HG02938 (cell line): ENCODE measurements at regions not wholly inside any gene's neighbourhood (a gene's known extent, or its start where the extent isn't known, plus 50 kb on each side); places are given as distances from the start of the nearest gene placed in this dataset.
"Not testable (repeated sequence)": the region's sequence is repeated elsewhere in the genome, so short reads cannot be mapped to it uniquely, and the experiment has no call there.

Source experiments
- ATAC-seq: cut with Tn5 transposase; IDR thresholded peaks from one replicate; pipeline ENCODE4 v1.9.1; 2021; ENCODE audit warnings: mild to moderate bottlenecking, moderate library complexity; ENCODE audit not compliant: unreplicated experiment

- ATAC-seq = no peak
These were observed 193.6 kb upstream of the SPRED2 start for GRCh38 chr2:65625982-65626381.

DNA sequence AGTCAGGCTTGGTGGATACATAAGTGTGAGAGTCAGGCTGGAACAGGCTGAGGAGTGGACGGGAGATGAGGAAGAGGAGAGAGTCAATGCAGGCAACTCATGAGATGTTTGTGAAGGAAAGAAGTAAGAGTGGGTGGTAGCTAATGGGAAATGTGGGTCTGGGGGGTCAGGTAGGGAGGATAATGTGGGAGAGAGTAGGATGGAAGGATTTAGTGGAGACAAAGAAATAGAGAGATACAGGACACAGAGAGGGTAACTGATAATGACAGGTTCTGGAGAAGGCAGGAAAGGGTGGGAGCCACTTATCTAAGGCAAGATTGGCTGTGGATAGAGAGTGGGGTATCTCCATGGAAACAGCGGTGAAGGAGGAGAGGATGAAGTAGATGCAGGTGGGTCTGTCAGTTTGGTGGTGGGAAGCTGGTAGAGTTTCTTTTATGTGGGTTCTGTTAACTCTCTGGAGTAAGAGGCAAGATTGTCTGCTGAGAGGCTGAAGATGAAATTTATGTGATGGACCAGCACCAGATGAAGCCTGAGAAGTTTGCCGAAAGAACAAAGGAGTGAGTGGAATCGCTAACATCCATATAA, 190.6 kb upstream of the SPRED2 start:
- ATAC-seq = no peak

GRCh38 chr2:65622499-65622898, 190.1 kb upstream of the SPRED2 start:
- no peak for ATAC-seq

DNA sequence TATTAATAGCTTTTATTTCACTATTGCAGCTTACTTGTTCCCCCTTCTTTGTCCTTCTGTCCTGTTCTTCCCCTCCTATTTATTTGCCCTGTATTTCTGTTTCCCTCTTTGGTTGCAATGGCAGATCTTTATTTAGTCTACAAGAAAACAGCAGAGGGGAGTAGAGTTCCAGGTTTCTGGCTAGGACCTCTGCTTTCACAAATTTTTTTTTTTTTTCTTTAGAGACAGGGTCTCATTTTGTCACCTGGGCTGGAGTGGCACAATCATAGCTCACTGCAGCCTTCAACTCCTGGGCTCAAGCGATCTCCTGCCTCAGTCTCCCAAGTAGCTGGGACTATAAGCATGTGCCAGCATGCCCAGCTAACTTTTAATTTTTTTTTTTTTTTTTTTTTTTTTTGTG, 188.1 kb upstream of the SPRED2 start:
- ATAC-seq = no peak

- no peak for ATAC-seq
These were observed 187.6 kb upstream of the SPRED2 start for GRCh38 chr2:65620026-65620425.

DNA sequence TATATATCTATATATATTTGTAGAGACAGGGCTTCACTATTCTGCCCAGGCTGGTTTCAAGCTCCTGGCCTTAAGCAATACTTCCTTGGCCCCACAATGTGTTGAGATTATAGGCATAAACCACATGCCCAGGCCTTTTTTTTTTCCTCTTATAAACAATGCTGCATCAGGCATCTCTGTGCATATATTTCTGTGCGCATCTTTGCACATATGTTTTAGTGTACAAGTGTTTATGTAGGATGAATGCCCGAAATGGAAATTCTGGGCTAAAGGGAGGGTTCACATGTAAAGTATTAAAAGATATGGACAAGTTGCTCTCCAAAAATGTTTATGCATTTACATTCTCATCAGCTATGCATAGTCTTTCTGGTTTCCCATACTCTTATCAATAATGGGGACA, 183.2 kb upstream of the SPRED2 start:
- ATAC-seq = no peak

DNA sequence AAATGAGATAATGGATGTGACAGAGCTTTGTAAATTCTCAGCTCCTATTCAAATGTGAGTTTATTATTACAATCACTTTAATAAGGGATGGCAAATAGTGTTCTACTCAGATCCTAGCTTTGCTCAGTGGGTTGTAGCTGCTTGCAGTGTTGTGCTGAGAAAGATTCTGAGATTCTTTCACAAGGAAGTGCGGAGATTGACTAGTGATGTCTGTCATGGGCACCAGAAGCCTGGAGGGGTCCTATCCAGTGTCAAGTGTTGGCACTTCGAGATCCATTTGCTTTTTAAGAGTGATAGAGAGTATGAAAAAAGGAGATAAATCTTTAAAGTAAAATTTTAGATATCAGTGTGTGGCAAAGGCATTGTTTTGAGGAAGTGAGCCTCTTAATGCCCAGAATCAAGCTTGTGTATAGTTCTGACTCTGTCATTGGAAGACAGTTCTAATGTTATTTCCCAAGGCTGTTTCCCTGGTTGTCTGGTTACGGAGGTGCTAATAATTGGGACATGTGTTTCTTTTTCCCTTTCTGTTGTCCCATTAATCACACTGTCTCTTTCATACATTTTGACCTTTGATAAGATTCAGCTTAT, 181.7 kb upstream of the SPRED2 start:
- no peak for ATAC-seq

DNA sequence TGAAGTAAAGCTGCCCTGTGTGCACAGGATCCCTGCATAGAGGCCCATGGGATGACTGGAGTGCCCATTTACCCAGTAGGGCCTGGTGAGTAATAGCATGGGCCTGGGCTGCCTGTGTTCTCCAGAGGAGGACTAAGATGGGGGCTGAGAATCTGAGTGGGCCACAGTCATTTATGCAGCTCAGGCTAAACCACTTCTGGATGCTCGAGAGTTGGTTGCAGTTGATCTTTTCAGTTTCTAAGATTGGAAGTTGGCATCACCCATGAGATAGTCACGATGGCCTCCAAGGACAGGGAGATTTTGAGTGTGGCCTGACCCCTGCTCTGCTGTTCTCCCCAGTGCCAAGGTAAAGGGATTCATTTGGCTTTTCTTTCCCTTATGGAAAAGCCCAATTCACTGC, 179.1 kb upstream of the SPRED2 start:
- ATAC-seq = no peak

DNA sequence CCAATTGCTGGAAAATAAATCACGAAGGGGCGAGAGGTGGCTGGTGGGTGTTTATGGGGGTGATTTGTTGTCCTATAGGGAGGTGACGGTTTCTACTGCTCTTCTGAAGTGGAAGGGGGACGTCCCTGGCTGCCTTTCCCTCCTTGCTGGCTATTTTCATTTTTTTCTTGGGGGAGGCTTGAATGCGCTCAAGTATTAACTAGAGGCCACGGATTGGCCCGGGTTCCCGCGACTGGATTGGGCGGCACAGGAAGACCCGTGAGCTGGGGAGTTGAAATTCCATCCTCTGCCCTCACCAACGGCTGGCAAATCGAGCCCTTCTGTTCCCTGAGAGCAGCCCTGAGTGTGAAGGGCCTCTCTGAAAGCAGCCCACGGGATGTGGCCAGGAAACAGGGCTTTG, 176.5 kb upstream of the SPRED2 start:
- no peak for ATAC-seq

- ATAC-seq = no peak
These were observed 176.1 kb upstream of the SPRED2 start for GRCh38 chr2:65608466-65608865.

DNA sequence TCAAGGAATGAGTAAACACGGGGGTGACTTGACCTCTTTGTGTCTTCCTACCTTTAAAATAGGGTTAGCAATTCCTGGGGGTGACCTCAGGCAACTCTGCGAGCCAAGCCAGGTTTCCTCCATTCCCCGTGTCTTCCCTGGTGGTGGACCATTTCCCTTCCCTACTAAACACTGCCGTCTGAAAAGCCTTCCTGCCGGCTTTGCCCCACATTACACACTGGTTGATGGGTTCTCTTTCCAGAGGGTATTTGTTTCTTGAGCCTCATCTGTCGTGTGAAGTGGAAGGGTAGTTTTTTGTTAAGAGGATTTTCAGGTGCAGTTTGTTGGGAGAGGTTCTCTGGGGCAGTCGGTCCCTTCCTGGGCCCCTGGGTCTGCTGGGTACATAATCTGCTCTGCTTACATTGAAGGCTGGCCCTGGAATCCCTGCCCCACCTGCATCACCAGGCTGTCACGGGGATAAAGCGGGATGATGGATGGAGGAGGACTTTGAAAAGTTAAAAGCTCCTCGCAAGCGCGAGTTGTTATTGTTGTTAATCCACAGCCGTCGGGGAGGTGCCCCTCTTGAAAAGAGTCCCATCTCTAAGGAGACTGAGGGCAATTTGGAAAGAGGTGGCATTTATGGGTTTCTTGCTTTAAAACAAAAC, 175.4 kb upstream of the SPRED2 start:
- ATAC-seq = no peak

GRCh38 chr2:65605743-65606058, 173.3 kb upstream of the SPRED2 start:
- peak; percentile 37 for ATAC-seq

DNA sequence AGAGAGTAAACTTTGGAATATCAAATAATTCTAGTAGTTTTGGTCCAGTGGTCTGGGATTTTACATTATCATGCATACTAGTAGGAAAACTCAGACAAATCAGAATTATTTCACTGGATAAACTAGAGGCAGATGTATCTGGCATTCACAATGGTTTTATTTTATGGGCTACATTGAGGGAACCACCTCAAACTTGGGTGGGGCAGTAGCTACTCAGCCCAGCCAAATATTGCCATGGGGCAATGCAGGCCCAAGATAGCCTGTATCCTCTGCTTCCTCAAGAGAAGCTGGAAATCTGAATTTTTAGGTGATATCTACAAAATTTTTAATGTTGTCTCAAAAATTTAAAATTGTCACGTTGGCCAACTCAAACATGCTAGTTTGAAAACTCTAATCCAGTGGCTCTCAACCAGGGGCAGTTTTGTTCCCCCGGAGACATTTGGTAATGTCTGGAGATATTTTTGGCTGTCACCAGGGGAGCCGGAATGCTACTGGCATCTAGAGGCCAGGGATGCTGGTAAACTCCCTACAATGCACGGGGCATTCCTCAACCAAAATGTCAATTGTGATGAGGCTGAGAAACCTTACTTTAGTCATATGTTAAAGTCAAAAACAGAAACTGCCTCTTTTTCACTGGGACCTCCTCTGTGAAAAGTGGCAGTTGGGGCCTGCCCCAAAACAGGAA, 172.8 kb upstream of the SPRED2 start:
- no peak for ATAC-seq

DNA sequence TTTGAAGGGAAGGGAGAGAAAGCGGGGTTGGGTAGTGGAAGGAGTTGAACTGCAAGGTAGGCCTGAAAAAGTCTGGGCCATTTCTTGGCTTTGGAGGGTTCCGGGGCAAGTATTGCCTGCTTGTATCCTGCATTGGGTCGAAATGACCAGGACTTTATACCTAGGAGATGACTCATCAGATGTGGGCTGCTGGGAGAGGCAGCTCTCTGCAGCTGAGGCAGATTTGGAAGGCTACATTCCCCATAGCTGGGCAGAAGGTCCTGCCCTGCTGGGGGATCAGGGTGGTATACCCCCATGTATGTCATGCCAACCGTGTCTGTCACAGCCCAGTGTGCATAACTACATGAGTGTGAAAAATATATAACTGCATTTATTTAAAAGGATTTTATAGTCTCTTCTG, 171.8 kb upstream of the SPRED2 start:
- no peak for ATAC-seq

- no peak for ATAC-seq
These were observed 170.3 kb upstream of the SPRED2 start for GRCh38 chr2:65602603-65603235.

DNA sequence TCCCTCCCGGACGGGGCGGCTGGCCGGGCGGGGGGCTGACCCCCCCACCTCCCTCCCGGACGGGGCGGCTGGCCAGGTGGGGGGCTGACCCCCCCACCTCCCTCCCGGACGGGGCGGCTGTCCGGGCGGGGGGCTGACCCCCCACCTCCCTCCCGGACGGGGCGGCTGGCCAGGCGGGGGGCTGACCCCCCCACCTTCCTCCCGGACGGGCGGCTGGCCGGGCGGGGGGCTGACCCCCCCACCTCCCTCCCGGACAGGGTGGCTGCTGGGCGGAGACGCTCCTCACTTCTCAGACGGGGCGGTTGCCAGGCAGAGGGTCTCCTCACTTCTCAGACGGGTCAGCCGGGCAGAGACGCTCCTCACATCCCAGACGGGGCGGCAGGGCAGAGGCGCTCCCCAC, 168.5 kb upstream of the SPRED2 start:
- ATAC-seq = not testable (repeated sequence)

DNA sequence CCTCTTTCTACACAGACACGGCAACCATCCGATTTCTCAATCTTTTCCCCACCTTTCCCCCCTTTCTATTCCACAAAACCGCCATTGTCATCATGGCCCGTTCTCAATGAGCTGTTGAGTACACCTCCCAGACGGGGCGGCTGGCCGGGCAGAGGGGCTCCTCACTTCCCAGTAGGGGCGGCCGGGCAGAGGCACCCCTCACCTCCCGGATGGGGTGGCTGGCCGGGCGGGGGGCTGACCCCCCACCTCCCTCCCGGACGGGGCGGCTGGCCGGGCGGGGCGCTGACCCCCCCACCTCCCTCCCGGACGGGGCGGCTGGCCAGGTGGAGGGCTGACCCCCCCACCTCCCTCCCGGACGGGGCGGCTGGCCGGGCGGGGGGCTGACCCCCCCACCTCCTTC, 168.0 kb upstream of the SPRED2 start:
- ATAC-seq = not testable (repeated sequence)

- no peak for ATAC-seq
These were observed 167.3 kb upstream of the SPRED2 start for GRCh38 chr2:65599693-65600092.

GRCh38 chr2:65598996-65599395, 166.6 kb upstream of the SPRED2 start:
- no peak for ATAC-seq

GRCh38 chr2:65598264-65598663, 165.9 kb upstream of the SPRED2 start:
- no peak for ATAC-seq

DNA sequence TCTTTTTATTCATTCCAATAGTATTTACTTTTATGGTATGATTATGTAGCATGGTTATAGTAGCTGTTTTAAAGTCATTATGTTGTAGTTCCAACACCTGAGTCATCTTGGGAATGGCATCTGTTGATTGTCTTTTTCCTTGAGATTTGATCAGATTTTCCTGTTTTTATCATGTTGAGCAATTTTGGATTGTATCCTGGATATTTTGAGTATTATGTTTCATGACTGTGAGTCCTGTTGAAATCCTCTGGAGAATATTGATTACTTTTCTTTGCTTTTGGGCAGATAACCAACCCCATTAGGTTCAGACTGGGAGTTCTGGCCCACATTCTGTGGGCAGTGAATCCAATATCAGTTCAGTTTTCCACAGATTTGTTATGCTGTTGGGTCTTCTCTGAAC, 163.2 kb upstream of the SPRED2 start:
- ATAC-seq = no peak

DNA sequence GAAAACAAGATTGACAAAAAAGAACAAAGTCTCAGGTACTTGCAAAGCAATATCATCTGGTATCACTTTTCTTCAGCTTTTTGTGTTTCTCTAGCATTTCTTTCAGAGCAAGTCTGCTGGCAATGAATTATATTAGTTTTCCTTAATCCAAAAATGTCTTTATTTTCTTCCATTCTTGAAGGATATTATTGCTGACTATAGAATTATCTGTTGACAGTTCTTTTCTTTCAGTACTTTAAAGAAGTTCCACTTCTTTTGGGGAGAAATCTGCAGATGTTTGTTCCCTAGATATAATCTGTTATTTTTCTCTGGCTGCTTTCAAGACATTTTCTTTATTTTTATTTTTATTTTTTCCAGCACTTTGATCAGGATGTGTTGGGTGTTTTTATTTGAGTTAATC, 161.8 kb upstream of the SPRED2 start:
- no peak for ATAC-seq
